HTR-8/SVneo (cell line): ENCODE measurements at regions not wholly inside any gene's neighbourhood (a gene's known extent, or its start where the extent isn't known, plus 50 kb on each side); places are given as distances from the start of the nearest gene placed in this dataset.

Source experiments
- DNase-seq: peaks from one replicate; pipeline ENCODE4 v3.0.0; 2011; ENCODE audit warnings: low spot score, mixed read lengths; ENCODE audit not compliant: insufficient read length
- FAIRE-seq: peaks from 2 replicates; lab custom pipeline; 2011; peaks lifted over from hg19 to GRCh38; lab: Jason Lieb, UNC

- DNase-seq, result no peak
- FAIRE-seq, result no peak
Observed at GRCh38 chr13:40193286-40194223, 472.9 kb downstream of the FOXO1 start.

GRCh38 chr13:40194224-40194806, 472.1 kb downstream of the FOXO1 start:
- DNase-seq, result no peak
- FAIRE-seq, result no peak

- DNase-seq (no peak), FAIRE-seq (no peak)
Observed at GRCh38 chr13:40197049-40197448, 469.4 kb downstream of the FOXO1 start.

GRCh38 chr13:40197936-40198595, 468.4 kb downstream of the FOXO1 start:
- FAIRE-seq (no peak), DNase-seq (no peak)

GRCh38 chr13:40200273-40200978, 466.0 kb downstream of the FOXO1 start:
- no peak for DNase-seq
- no peak for FAIRE-seq

GRCh38 chr13:40204246-40204645, 462.2 kb downstream of the FOXO1 start:
- FAIRE-seq, result no peak
- no peak for DNase-seq

- DNase-seq (no peak), FAIRE-seq (no peak)
Observed at GRCh38 chr13:40205771-40206240, 460.6 kb downstream of the FOXO1 start.

GRCh38 chr13:40206241-40207000, 460.0 kb downstream of the FOXO1 start:
- DNase-seq (no peak), FAIRE-seq (no peak)

- FAIRE-seq (no peak), DNase-seq (no peak)
Observed at GRCh38 chr13:40207001-40207478, 459.4 kb downstream of the FOXO1 start.

- FAIRE-seq (no peak), DNase-seq (no peak)
Observed at GRCh38 chr13:40208517-40208916, 457.9 kb downstream of the FOXO1 start.

GRCh38 chr13:40210865-40211585, 455.4 kb downstream of the FOXO1 start:
- FAIRE-seq (no peak), DNase-seq (no peak)

- DNase-seq (no peak), FAIRE-seq (no peak)
Observed at GRCh38 chr13:40211586-40211968, 454.9 kb downstream of the FOXO1 start.

GRCh38 chr13:40213779-40214178, 452.7 kb downstream of the FOXO1 start:
- FAIRE-seq, result no peak
- DNase-seq, result no peak

- FAIRE-seq (no peak), DNase-seq (no peak)
Observed at GRCh38 chr13:40215311-40215710, 451.1 kb downstream of the FOXO1 start.

- FAIRE-seq, result no peak
- no peak for DNase-seq
Observed at GRCh38 chr13:40215747-40216146, 450.7 kb downstream of the FOXO1 start.

- no peak for FAIRE-seq
- DNase-seq, result no peak
Observed at GRCh38 chr13:40217675-40218074, 448.8 kb downstream of the FOXO1 start.

GRCh38 chr13:40220299-40220935, 446.0 kb downstream of the FOXO1 start:
- no peak for FAIRE-seq
- no peak for DNase-seq

- DNase-seq, result no peak
- no peak for FAIRE-seq
Observed at GRCh38 chr13:40221131-40221459, 445.3 kb downstream of the FOXO1 start.
